ENCODE measurements at regions not wholly inside any gene's neighbourhood (a gene's known extent, or its start where the extent isn't known, plus 50 kb on each side); places are given as distances from the start of the nearest gene placed in this dataset.

- BruUV-seq (replicated peaks), result no TSS peak
- ATAC-seq (no peak), DNase-seq (ENCODE audit: low read depth, low spot score) (no peak)
- CTCF ChIA-PET, result interaction anchor here (0.6 kb wide), 1 partner anchor 600 kb away, joined by 3 read pairs; no protein-coding TSS in a partner anchor
- intact Hi-C loops (cut with micrococcal nuclease; ENCODE audit: unreplicated experiment), result no loop called here
- no peak for TF ChIP-seq TCF7L2 (IDR thresholded peaks at IDR 0.05; ENCODE audit: low read depth, low read length)
- no peak for TF ChIP-seq REST (IDR thresholded peaks at IDR 0.05; ENCODE audit: insufficient read depth in 1 of 2, low read depth in 2 of 2, low read length in 1 of 2)
- no peak for TF ChIP-seq POLR2AphosphoS5 (IDR thresholded peaks at IDR 0.05; ENCODE audit: low read depth, low read length)
- TF ChIP-seq, protein P1, sequence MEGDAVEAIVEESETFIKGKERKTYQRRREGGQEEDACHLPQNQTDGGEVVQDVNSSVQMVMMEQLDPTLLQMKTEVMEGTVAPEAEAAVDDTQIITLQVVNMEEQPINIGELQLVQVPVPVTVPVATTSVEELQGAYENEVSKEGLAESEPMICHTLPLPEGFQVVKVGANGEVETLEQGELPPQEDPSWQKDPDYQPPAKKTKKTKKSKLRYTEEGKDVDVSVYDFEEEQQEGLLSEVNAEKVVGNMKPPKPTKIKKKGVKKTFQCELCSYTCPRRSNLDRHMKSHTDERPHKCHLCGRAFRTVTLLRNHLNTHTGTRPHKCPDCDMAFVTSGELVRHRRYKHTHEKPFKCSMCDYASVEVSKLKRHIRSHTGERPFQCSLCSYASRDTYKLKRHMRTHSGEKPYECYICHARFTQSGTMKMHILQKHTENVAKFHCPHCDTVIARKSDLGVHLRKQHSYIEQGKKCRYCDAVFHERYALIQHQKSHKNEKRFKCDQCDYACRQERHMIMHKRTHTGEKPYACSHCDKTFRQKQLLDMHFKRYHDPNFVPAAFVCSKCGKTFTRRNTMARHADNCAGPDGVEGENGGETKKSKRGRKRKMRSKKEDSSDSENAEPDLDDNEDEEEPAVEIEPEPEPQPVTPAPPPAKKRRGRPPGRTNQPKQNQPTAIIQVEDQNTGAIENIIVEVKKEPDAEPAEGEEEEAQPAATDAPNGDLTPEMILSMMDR (IDR thresholded peaks at IDR 0.05), result no peak
- no peak for TF ChIP-seq SIN3A (IDR thresholded peaks at IDR 0.05; ENCODE audit: borderline replicate concordance, insufficient read depth, low read depth, low read length)
- Histone ChIP-seq H3K36me3 (ENCODE audit: control insufficient read depth, insufficient read depth, low read length) (no peaks in the 10 kb centered on the region), H3K4me1 (ENCODE audit: control insufficient read depth, insufficient read depth, low read length) (no peaks in the 10 kb centered on the region), H3K27ac (ENCODE audit: low read length) (no peak overlapping the region), H3K9me3 (ENCODE audit: control insufficient read depth, insufficient read depth, low read depth, low read length) (0 out of 2 replicates have a peak, but pooled peaks cover 6% of the 10 kb centered on the region), H3K27me3 (ENCODE audit: control insufficient read depth, insufficient read depth, low read length) (no peaks in the 10 kb centered on the region), H3K4me3 (ENCODE audit: low read depth in 2 of 2, low read length in 2 of 2) (no peak overlapping the region)
- POLR2A ChIA-PET, result interaction anchor here (0.7 kb wide), 2 partner anchors 342 to 346 kb away, joined by 3 to 9 read pairs; no protein-coding TSS in a partner anchor
- in situ Hi-C loops (cut with HindIII; ENCODE audit: low pct_unique_long_range_greater_than_20kb, low sequenced_read_pairs), result no loop called here
Observed at GRCh38 chr2:226187616-226188015, 612.0 kb downstream of the IRS1 start.

DNA sequence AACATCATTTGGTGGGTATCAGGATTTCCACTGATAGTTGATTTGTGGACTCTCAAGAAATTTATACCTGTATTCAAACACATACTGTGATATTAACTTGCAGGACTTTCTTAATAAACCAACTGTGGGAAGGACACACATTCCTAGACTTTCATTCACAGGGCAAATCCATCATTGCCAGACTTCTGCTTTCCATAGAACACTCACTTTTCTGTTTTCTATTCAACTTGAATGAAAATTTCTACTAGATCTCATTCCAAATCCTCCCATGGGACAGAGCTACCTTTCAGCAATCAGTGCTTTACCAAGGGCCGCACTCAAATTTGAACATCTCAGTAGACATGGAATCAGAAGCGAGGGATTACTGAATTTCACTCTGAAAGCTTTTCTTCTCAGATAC lies 612.5 kb downstream of the IRS1 start:
- in situ Hi-C loops (cut with HindIII; ENCODE audit: low pct_unique_long_range_greater_than_20kb, low sequenced_read_pairs), result no loop called here
- Histone ChIP-seq H3K27ac (ENCODE audit: low read length) (no peak overlapping the region), H3K4me3 (ENCODE audit: low read depth in 2 of 2, low read length in 2 of 2) (no peak overlapping the region)

More for the DNA sequence above, 612.5 kb downstream of the IRS1 start:
- no peaks in the 10 kb centered on the region for H3K4me1 ChIP-seq (ENCODE audit: control insufficient read depth, insufficient read depth, low read length)
- intact Hi-C loops (cut with micrococcal nuclease; ENCODE audit: unreplicated experiment), result no loop called here
- H3K9me3 ChIP-seq (ENCODE audit: control insufficient read depth, insufficient read depth, low read depth, low read length), result 0 out of 2 replicates have a peak, but pooled peaks cover 6% of the 10 kb centered on the region
- no TSS peak for BruUV-seq (replicated peaks)
- no peak for ATAC-seq
- no peak for DNase-seq (ENCODE audit: low read depth, low spot score)
- H3K27me3 ChIP-seq (ENCODE audit: control insufficient read depth, insufficient read depth, low read length), result no peaks in the 10 kb centered on the region
- POLR2A ChIA-PET, result interaction anchor here (0.7 kb wide), 2 partner anchors 341 to 346 kb away, joined by 3 to 9 read pairs; no protein-coding TSS in a partner anchor
- CTCF ChIA-PET, result no interaction called here
- H3K36me3 ChIP-seq (ENCODE audit: control insufficient read depth, insufficient read depth, low read length), result no peaks in the 10 kb centered on the region
- no peak for TF ChIP-seq REST (IDR thresholded peaks at IDR 0.05; ENCODE audit: insufficient read depth in 1 of 2, low read depth in 2 of 2, low read length in 1 of 2)
- TF ChIP-seq POLR2AphosphoS5 (IDR thresholded peaks at IDR 0.05; ENCODE audit: low read depth, low read length), result no peak
- no peak for TF ChIP-seq SIN3A (IDR thresholded peaks at IDR 0.05; ENCODE audit: borderline replicate concordance, insufficient read depth, low read depth, low read length)
- TF ChIP-seq TCF7L2 (IDR thresholded peaks at IDR 0.05; ENCODE audit: low read depth, low read length), result no peak
- TF ChIP-seq, protein P1 (IDR thresholded peaks at IDR 0.05), result no peak

Measured in Panc1 (cell line).